Activated T-cell treated with anti-CD3 and anti-CD28 coated beads for 1 hour (primary cell): ENCODE measurements at regions not wholly inside any gene's neighbourhood (a gene's known extent, or its start where the extent isn't known, plus 50 kb on each side); places are given as distances from the start of the nearest gene placed in this dataset.

Source experiments
- DNase-seq: peaks from one replicate; pipeline ENCODE4 v3.0.0-alpha.2; 2020; ENCODE audit warnings: low read depth

- DNase-seq, result no peak
These were observed 1104.3 kb downstream of the BCL11B start for GRCh38 chr14:98167705-98168104.

DNA sequence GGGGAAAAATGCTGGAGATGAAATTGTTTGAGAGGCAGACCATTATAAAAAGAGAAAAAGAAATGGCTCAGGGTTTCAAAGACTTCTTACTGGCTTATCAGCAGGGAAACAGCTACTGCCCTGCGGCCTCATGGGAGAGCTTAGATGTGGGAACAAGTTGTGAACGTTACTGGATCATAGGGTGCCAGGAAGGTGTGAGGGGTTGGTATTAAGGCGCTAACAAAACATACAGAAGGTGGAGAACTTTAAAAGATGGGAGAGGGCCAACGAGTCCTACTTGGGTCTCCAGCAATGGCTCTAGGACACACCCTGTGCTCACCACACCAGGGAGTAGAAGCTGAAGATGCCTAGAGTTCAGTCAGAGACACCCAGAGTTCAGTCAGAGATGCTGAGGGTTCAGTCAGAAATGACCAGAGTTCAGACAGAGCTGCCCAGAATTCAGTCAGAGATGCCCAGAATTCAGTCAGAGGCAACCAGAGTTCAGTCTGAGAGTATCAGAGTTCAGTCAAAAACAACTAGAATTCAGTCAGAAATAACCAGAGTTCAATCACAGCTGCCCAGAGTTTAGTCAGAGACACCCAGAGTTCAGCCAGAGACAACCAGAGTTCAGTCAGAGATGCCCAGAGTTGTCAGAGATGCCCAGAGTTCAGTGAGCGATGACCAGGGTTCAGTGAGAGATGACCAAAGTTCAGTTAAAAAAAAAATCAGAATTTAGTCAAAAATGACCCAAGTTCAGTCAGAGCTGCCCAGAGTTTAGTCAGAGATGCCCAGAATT, 1103.6 kb downstream of the BCL11B start:
- DNase-seq, result no peak

- DNase-seq, result no peak
These were observed 1102.8 kb downstream of the BCL11B start for GRCh38 chr14:98169170-98169587.

- DNase-seq, result no peak
These were observed 1101.4 kb downstream of the BCL11B start for GRCh38 chr14:98170575-98170974.

DNA sequence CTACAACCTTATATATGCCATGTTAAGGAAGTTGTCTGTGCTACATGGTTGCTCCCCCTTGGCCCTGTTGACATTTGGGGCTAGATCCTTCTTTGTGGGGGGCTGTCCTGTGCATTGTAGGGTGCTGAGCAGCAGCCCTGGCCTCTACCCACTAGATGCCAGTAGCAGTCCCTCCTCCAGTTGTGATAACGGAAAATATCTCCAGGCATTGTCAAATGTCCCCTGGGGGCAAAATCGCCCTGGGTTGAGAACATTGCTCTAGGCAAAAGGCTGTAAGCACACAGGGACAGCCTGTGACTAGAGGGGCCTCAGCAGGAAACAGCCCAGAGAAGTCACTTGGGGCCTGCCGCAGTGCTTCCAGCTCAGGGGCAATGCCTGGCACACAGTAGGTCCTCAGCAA, 1100.3 kb downstream of the BCL11B start:
- no peak for DNase-seq

DNA sequence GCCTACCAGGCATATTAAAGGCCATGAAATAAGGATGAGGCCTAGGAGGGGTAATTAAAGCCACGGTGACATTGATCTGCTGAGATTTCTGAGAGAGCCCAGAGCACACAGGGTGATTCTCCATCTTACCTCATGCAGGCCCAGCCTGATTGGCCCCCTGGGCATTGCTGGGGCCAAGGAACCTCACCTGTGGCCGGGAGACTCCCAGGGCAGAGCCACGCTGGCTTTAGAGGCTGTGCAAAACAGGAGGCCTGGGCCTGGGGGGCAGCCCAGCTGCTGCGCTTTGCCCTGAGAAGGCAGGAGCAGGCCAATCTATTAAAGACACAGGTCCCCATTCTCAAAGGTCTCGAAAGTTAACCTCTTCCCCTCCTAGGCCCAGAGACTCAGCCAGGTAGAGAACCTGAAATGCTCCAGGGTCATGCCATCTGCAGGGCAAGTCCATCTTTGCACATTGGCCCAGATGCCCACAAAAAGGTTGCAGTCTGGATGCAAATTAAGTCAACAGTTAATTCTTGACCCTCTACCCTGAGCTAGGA, 1099.7 kb downstream of the BCL11B start:
- no peak for DNase-seq

- DNase-seq, result peak; percentile 64
These were observed 1098.7 kb downstream of the BCL11B start for GRCh38 chr14:98173305-98173704.

DNA sequence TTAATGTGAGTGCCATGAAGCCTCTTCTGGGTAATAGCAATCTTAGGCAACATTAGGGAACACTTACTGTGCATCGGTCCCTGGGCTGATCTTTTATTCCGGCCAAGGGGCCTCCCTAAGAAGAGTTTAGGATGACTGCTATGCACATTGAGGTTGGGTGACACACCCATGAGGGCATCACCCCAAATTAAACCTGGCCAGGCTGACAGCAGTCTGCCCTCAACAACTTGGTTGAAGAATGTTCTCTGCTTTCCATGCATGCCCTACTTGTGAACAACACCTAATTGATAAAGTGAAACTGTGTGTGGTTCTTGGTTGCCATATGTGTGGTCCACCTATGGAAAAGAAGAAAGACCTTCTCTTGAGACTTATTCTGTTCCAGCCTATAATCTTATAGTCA, 1098.0 kb downstream of the BCL11B start:
- DNase-seq, result no peak

GRCh38 chr14:98175436-98175835, 1096.6 kb downstream of the BCL11B start:
- DNase-seq, result no peak

GRCh38 chr14:98175881-98176280, 1096.1 kb downstream of the BCL11B start:
- DNase-seq, result no peak

DNA sequence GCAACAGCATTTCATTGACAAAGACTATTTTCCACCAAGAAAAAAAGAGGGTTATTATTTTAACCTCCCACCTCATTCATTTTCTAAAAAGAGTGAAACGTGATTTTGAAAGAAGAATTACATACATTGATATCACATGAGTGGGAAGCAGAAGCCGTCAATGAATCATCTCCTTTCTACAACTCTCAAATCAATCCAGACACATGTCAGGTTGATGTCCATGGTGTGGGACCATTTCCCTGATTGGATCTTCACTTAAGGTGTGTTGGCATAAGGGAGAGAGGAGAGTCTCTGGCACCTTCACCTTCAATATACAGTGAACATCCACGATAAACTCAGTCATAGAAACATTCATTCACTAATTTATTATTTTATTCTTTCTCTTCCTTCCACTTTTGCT, 1095.1 kb downstream of the BCL11B start:
- no peak for DNase-seq

- no peak for DNase-seq
These were observed 1094.4 kb downstream of the BCL11B start for GRCh38 chr14:98177551-98177950.

- no peak for DNase-seq
These were observed 1090.8 kb downstream of the BCL11B start for GRCh38 chr14:98181241-98181640.

DNA sequence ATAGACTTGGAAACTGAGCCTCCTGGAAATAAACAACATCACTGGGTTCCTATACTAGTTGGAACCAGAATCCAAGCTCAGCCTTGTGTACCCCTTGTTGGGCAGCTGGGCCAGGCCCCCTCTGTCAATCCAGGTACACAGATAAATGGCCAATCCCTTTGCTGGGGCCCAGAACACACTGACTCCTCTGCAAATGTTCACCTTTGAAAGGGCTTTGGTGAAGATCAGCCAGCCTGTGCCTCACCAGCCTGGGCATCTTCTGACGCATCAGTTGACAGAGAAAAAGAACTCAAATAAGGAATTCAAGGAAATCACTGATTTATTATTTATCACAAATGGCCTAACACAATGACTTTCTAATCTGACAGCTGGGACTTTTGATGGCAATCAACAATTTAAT, 1090.2 kb downstream of the BCL11B start:
- no peak for DNase-seq

- no peak for DNase-seq
These were observed 1089.5 kb downstream of the BCL11B start for GRCh38 chr14:98182393-98183055.

DNA sequence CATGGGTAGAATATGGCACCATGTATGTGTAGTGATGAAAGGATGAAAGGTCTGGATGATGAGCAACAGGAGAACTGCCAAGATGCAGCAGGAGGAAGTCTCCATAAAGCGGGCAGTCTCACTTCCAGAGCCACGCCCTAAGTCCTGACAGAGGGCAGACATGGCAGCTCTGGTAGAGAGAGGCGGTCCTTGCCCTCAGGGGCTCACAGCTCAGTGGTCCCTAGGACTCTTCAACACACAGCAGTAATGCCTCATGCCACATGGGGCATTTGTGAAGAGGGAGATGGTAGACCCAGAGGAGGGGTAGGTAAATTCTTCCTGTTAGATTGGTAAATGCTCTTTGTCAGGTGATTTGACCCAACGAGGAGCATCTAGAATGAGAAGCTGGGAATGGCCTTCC, 1088.4 kb downstream of the BCL11B start:
- no peak for DNase-seq

DNA sequence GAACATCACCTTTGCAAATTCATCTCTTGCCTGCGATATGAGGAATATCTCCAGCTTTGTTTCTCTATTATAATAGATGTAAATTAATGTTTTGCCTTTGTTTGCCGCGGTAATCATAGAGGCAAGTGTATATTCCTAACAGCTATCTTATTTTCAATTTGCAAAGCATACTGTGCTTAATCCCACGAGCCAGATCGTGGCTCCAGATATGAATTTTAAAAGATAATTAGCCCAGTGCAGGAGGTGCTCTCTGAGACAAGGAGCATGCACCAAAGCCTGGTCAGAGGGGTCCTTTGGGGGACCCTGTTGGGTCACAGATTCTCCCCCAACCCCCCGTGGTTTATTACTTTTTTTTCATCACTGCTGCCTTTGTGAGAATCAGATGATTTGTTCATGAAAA, 1087.5 kb downstream of the BCL11B start:
- no peak for DNase-seq

GRCh38 chr14:98185036-98185435, 1087.0 kb downstream of the BCL11B start:
- DNase-seq, result no peak

DNA sequence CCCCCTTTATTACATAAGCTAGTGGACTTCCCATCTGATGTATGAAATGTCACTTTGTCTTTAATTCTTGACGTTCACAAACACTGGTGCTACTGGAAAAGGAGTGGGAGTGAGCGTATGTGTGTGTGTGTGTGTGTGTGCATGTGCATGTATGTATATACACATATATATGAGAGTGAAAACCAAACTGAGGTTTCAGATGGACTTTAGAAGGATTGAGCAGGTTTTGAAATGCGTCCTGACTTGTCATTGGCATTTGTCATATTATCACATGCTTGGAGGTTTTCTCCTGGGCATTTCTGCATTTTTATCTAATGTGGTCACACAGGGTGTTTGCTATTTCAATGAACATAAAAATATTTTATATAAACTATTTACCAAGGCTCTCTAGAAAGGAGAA, 1085.9 kb downstream of the BCL11B start:
- no peak for DNase-seq

- DNase-seq, result no peak
These were observed 1084.7 kb downstream of the BCL11B start for GRCh38 chr14:98187281-98187680.

- DNase-seq, result no peak
These were observed 1082.9 kb downstream of the BCL11B start for GRCh38 chr14:98189062-98189461.

GRCh38 chr14:98189511-98189910, 1082.5 kb downstream of the BCL11B start:
- no peak for DNase-seq

GRCh38 chr14:98189944-98190343, 1082.1 kb downstream of the BCL11B start:
- DNase-seq, result no peak

DNA sequence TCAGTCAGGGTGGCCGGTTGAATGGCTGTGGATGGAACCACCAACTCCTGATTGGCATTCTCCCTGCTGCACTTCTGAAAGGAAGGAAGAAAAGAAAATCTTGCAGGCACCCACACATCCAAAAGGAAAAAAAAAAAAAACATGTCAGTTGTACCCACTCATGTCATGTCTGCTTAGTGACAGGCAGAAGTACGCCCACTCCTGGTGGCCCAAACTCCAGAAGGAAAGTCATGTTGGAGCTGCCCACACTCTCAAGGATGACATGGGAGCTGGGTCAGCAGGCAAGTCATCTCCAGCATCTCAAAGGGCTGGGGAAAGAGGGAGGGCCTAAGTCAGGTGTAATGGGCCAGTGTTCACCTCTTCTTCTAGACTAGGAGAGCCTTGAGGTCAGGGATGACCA, 1079.1 kb downstream of the BCL11B start:
- no peak for DNase-seq
